GM12891 (cell line): ENCODE measurements at regions not wholly inside any gene's neighbourhood (a gene's known extent, or its start where the extent isn't known, plus 50 kb on each side); places are given as distances from the start of the nearest gene placed in this dataset.

ENCODE experiments used
- PAX5 ChIP-seq: IDR thresholded peaks from 2 replicates; pipeline ENCODE4 v1.6.1; 2011; ENCODE audit warnings: low read length, moderate library complexity, mild to moderate bottlenecking; ENCODE audit not compliant: insufficient read depth, severe bottlenecking
- POLR2A ChIP-seq: IDR thresholded peaks from 2 replicates; pipeline ENCODE4 v1.6.1; 2011; ENCODE audit warnings: low read depth, low read length, control low read depth
- POLR2AphosphoS5 ChIP-seq: IDR thresholded peaks from 2 replicates; pipeline ENCODE4 v1.6.1; 2011; ENCODE audit warnings: low read depth, low read length, control low read depth
- SPI1 ChIP-seq: IDR thresholded peaks from 2 replicates; pipeline ENCODE4 v1.6.1; 2011; ENCODE audit warnings: low read depth, low read length, control low read depth
- TAF1 ChIP-seq: IDR thresholded peaks from 2 replicates; pipeline ENCODE4 v1.6.1; 2011; ENCODE audit warnings: low read depth, low read length, control low read depth

- TF ChIP-seq POLR2A (no peak), POLR2AphosphoS5 (no peak), TAF1 (no peak), PAX5 (no peak), SPI1 (no peak)
Observed at GRCh38 chr1:81671038-81671437, 129.7 kb upstream of the ADGRL2 start.
